Activated CD4-positive, alpha-beta T cell treated with anti-CD3 and anti-CD28 coated beads for 48 hours (primary cell): ENCODE measurements at regions not wholly inside any gene's neighbourhood (a gene's known extent, or its start where the extent isn't known, plus 50 kb on each side); places are given as distances from the start of the nearest gene placed in this dataset.
"Not testable (repeated sequence)": the region's sequence is repeated elsewhere in the genome, so short reads cannot be mapped to it uniquely, and the experiment has no call there.

Experiments used
- DNase-seq: peaks from one replicate; pipeline ENCODE4 v3.0.0-alpha.2; 2020

GRCh38 chr7:22066522-22066921, 120.8 kb upstream of the CDCA7L start:
- no peak for DNase-seq

DNA sequence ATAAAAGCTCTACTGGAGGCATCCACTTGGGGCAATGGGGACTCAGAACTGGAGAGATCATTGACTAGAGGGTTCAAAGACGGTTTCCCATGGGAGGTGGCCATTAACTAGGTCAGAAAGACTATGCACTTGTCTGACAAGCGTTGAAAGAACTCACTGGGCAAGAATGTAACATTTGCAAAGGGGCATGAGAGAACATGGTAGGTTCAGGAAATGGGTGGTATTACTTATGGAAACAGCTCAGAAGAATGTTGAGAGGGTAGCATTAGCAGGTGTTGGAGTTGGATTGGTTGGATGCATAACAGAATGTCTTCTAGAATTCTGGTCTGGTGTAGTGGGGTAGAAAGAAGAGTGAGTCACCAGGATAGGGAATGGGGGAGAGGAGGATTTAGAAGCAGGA, 119.1 kb upstream of the CDCA7L start:
- DNase-seq, result no peak

GRCh38 chr7:22061775-22062174, 116.1 kb upstream of the CDCA7L start:
- DNase-seq, result no peak

DNA sequence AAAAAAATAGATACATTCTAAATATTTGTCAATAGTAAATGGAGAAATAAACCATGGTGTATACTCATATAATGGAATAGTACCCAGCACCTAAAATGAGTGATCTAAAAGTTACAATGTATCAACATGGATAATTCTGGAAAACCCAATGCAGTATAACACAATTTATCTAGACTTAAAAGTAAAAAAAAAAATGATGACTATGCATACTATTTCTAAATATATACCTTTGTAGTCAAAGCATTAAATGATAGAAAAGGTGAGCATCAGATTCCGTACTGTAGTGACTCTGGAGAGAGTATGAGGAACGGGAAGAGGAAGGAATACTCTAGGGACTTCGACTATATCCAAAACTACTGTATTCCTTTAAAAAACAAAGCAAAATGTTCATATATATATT, 115.2 kb upstream of the CDCA7L start:
- DNase-seq, result no peak

- no peak for DNase-seq
These were observed 114.5 kb upstream of the CDCA7L start for GRCh38 chr7:22060197-22060596.

DNA sequence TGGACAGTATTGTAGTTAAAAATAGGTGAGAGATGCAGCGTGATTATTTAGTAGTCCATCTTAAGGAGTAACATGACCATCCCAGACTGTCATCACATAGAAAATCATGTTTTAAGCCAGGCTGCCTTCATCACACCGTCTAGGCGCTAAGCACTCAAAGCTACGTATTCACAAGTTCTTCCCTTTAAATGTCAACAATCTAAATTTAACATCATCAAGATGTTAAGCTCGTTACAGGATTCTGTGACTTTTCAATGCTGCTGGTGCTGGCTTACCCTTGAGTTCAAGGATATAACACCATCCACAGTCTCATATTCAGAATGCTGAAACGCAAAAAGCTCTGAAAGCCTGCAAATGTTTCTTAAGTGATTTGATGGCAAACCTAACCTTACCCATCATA, 109.5 kb upstream of the CDCA7L start:
- no peak for DNase-seq

DNA sequence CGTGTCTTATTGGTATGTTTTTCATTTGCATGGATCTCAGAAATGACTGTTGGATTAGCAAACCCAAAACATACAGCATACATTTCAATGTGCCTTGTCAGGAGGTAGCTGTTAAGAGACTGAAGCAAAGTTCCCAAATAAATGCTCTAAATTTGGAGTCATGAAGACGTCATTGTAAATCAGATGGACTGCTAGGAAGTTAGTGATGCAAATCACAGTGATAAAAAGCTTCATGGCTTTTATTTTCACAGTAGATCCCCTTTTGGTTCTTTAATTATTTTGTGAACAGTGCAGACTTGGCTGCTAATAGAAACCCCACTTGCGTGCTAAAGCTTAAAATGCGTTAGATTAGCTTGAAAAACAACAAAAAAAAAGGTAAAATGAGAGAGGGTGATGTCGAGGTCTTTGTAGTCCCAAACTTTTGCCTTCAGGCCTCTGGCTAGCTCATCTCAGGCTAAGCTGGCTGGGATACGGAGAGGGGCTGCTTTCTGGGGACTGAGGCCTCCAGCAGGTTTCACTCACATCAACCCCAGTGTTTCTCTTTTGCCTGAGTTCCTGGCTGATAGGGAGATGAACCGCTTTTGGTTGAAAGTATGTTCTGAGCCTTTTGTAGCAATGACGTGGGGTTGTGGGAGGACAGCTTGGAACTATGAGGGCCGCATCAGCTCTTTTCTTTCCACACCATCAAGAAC, 107.1 kb upstream of the CDCA7L start:
- no peak for DNase-seq

DNA sequence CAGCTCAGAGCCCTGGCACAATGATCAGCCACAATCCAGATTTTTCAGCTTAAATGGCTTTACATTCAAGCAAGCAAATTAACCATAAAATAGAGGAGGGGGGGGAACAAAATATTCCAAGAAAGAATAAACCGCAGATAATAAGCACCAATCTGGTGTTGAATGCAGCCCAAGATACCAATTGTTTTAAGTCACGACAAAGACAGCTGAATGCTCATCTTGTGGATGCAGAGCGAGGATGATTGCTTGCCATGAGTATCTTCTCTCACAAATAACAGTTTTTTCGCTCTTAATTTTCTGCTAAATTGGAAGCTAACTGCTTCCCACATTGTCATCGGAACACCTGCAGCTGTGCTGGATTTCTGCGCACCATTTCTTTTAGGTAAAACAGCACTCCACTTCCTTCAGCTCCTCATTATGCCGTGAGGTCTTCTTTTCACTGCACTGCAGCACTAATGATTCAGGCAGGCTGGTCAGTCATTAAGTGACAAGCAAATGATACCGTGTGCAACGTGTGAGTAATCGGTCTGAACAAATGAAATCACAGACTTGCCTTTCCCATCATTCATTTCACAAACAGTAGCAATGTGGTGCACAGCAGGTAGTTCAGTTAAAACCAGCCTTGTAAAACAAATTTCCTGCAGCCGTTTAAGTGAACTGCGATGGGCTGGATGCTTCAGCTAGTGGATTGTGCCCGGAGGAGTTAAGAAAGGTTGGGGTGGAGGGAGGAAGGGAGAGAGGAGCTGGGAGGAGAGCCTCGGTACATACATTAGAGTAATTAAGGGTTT, 106.4 kb upstream of the CDCA7L start:
- DNase-seq, result no peak

GRCh38 chr7:22049766-22050500, 104.2 kb upstream of the CDCA7L start:
- DNase-seq, result no peak

DNA sequence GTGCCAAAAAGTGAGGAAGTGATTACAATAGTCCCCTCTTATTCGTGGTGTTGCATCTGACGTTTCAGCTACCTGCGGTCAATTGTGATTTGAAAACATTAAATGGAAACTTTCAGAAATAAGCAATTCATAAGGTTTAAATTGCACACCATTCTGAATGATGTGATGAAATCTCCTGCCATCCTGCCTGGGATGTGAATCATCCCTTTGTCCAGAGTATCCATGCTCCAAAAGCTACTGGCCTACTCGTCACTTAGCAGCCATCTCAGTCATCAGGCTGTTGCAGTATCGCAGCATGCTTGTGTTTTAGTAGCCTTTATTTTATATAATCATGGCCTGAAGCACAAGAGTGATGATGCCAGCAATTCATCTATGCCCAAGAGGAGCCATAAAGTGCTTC, 97.7 kb upstream of the CDCA7L start:
- no peak for DNase-seq

DNA sequence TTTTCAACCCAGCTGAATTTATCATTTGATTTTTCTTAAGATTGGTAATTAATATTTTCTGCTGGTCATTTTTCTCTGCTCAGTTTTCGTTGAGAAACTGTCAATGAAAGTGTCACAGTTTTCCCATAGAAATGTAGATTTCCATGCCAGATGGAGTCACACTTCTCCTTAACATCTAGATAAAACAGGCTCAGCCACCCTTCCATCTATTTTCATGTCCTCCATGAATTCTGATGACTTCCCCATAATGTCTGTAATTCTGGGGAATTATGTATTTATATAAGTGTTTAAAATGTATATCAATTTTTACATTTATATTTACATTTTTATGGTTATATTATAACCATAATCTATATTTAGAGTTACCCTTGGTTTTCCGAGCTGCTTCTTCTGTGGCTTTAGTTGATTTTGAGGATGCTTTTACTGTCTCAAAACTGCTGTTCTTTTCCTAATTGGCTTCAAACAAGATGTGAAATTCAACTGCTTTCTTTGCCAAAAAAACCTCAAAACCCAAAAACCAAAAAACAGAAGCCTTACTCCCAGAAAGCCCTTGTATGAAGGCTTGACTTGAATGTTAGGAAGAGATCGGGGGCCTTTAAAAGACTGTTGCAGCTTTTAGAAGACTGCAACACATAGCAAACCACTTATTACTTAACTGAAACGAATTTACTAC, 95.4 kb upstream of the CDCA7L start:
- no peak for DNase-seq

GRCh38 chr7:22039670-22040069, 94.0 kb upstream of the CDCA7L start:
- no peak for DNase-seq

DNA sequence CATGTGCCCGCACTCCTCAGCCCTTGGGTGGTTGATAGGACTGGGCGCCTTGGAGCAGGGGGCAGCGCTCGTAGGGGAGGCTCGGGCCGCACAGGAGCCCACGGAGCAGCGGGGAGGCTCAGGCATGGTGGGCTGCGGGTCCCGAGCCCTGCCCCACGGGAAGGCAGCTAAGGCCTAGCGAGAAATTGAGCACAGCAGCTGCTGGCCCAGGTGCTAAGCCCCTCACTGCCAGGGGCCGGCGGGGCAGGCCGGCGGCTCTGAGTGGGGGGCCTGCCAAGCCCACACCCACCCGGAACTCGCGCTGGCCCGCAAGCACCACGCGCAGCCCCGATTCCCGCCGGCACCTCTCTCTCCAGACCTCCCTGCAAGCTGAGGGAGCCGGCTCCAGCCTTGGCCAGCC, 86.7 kb upstream of the CDCA7L start:
- DNase-seq, result not testable (repeated sequence)

- DNase-seq, result not testable (repeated sequence)
These were observed 83.0 kb upstream of the CDCA7L start for GRCh38 chr7:22028656-22029055.

GRCh38 chr7:22027475-22027874, 81.8 kb upstream of the CDCA7L start:
- no peak for DNase-seq

GRCh38 chr7:22025983-22026382, 80.3 kb upstream of the CDCA7L start:
- DNase-seq, result no peak

DNA sequence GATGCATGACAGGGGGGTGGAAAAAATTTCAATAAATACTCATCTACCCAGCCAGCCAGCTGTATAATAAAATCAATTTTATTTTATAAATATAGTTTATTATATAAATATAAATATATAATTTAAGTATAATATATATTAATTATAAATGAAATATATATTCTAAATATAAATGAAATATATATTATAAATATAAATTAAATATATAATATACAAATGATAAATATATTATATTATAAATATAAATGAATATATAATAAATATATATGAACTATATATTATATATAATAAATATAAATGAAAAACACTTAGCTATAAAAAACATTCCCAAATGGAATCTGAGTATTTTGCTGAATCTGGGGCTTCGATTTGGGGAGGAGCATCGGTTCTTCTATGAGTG, 79.4 kb upstream of the CDCA7L start:
- DNase-seq, result no peak

- no peak for DNase-seq
These were observed 74.2 kb upstream of the CDCA7L start for GRCh38 chr7:22019931-22020330.

DNA sequence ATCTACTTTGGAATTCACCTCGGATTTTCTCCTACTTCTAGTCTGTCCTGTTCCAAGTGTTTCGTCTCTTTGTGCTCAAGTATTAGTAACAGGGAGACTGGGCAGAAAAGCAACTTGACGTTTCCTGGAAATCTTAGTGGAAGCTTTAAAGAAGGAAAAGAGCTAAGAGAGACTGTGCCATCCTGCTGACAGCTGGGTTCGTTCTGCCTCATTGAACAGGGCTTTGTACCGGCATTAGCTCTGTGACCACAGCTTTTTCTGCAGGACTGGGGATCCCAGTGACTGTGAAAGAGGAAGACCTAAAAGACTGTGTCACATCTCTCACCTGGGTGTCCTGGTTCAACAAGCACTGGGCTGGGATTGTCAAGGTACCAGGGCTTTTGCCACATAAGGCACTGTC, 70.8 kb upstream of the CDCA7L start:
- no peak for DNase-seq

DNA sequence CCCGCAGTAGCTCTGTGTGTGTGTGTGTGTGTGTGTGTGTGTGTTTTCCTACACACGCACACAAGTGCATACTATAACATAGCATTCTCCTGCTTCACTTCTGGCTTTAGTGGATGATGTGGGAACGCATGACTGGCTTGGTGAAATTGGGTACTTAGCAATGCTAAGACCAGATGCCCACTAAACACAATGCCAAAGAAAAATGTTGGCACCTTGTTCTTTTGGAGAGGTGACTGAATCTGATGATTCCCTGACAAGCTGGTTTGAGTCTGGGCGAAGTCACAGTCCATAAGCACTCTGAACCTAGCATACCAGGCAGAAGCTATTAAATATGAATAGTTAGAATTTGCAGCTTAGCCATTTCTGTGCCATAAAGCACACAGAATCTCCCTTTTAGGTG, 68.0 kb upstream of the CDCA7L start:
- DNase-seq, result no peak

DNA sequence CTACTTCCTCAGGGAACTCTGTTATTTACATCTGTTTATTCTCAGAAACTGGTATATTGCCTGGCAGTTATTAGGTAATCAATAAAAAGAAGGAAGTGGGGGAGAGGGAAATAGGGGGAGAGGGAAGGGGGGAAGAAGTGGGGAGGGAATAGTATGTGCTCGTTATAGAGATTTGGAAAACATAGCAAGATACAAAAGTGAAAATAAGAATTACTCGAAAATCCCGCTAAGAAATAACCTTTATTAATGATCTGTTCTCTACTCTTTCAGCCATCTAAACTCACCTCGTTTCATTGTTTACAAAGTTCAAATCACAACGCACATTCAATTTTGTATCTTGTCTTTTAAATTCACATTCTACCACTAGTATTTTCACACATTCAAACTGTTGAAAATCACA, 63.0 kb upstream of the CDCA7L start:
- DNase-seq, result no peak

DNA sequence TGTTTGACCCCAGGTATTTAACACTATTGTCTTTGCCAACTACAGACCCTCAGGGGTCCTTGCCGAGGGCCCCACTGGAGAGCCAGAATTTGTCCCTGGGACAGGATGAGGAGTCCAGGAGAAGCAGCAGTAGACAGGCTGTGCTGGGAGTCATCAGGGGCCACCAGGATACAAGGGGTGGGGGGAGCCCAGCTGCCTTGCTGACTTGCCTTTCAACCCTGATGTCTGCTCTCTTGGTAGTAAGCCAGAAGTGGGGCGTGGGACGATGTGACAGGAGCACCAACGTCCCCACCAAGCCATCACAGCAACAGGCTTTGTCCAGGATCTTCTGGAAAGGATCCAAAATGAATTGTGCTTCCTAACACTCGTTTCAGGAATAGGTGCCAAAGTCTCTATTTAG, 62.4 kb upstream of the CDCA7L start:
- DNase-seq, result no peak

DNA sequence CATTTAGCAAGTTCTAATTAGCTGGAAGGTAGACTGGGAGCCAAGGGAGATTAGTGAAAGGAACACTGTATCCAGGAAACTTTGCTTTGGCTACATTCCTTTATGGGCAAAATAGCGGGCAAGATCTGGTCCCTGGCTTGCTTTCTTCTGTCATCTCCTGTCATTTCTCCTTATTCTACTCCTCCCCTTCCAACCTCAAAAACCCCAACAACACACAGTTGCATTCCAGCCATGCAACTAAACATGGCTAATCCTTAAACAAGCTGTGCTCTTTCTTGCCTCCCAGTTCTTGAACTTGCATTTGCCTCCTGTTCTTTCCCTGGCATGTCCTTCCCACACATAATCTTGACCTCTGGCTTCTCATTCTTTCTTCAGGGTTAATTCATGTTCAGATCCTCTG, 59.5 kb upstream of the CDCA7L start:
- DNase-seq, result no peak
